MCF 10A (cell line): ENCODE measurements at regions not wholly inside any gene's neighbourhood (a gene's known extent, or its start where the extent isn't known, plus 50 kb on each side); places are given as distances from the start of the nearest gene placed in this dataset.

Experiments
- BruUV-seq: library from RNA; stranded (reverse); fragments of 400-500 nt; replicated peaks from 2 replicates; lab custom pipeline; 2021; lab: Mats Ljungman, UMichigan
- CTCF ChIA-PET: fragments of 300-600 bp; sonication (Branson Sonifier 250); formaldehyde crosslinking; extraction: SDS; loops from one replicate; lab custom pipeline; 2021; ENCODE audit warnings: antibody characterized with exemption, inconsistent platforms; lab: Yijun Ruan, JAX
- POLR2A ChIA-PET: fragments of 300-600, 350-650 bp; sonication (Branson Sonifier 250); formaldehyde crosslinking; extraction: SDS; loops from one replicate; lab custom pipeline; 2020; ENCODE audit warnings: antibody characterized with exemption, inconsistent platforms; lab: Yijun Ruan, JAX
- DNase-seq: peaks from one replicate; pipeline ENCODE4 v3.0.0-alpha.2; 2018; ENCODE audit not compliant: unreplicated experiment
- H3K27ac Mint-ChIP-seq: one replicate; pipeline ENCODE4 v1.8.0; 2022; ENCODE audit warnings: mild to moderate bottlenecking, low read depth, mixed read lengths; ENCODE audit not compliant: unreplicated experiment
- H3K27me3 Mint-ChIP-seq: one replicate; pipeline ENCODE4 v1.8.0; 2022; ENCODE audit warnings: mixed read lengths; ENCODE audit not compliant: insufficient read depth, unreplicated experiment
- H3K36me3 Mint-ChIP-seq: one replicate; pipeline ENCODE4 v1.8.0; 2022; ENCODE audit warnings: mild to moderate bottlenecking, moderate library complexity, mixed read lengths; ENCODE audit not compliant: insufficient read depth, unreplicated experiment
- H3K4me1 Mint-ChIP-seq: one replicate; pipeline ENCODE4 v1.8.0; 2022; ENCODE audit warnings: mixed read lengths; ENCODE audit not compliant: insufficient read depth, unreplicated experiment
- H3K4me3 Mint-ChIP-seq: one replicate; pipeline ENCODE4 v1.8.0; 2022; ENCODE audit warnings: mild to moderate bottlenecking, moderate library complexity, mixed read lengths; ENCODE audit not compliant: unreplicated experiment
- H3K9me3 Mint-ChIP-seq: one replicate; pipeline ENCODE4 v1.8.0; 2022; ENCODE audit warnings: mixed read lengths; ENCODE audit not compliant: unreplicated experiment
- CTCF ChIP-seq: fragments of 200-600 bp; IDR thresholded peaks from one replicate; pipeline ENCODE4 v1.8.0; 2022; ENCODE audit warnings: antibody characterized with exemption, mild to moderate bottlenecking; ENCODE audit not compliant: unreplicated experiment
- intact Hi-C: fragments of 100-400 bp; cut with micrococcal nuclease; formaldehyde crosslinking; loops from 2 replicates; pipeline ENCODE4 v1.14.1; 2022

GRCh38 chr14:42123526-42123925, 516.9 kb downstream of the LRFN5 start:
- DNase-seq, result no peak
- H3K36me3 Mint-ChIP-seq, result no peaks in the 10 kb centered on the region
- H3K9me3 Mint-ChIP-seq, result no peaks in the 10 kb centered on the region
- intact Hi-C loops, result loop anchor here (5.0 kb wide), 1 partner anchor 94 kb away; no protein-coding TSS in a partner anchor
- no peaks in the 10 kb centered on the region for H3K4me1 Mint-ChIP-seq
- no peaks in the 10 kb centered on the region for H3K27me3 Mint-ChIP-seq
- ChIA-PET POLR2A (no interaction called here), CTCF (no interaction called here)
- TF ChIP-seq CTCF, result no peak
- no peak overlapping the region for H3K27ac Mint-ChIP-seq
- BruUV-seq, result no TSS peak
- H3K4me3 Mint-ChIP-seq, result no peak overlapping the region

GRCh38 chr14:42113358-42114069, 506.8 kb downstream of the LRFN5 start:
- no peaks in the 10 kb centered on the region for H3K9me3 Mint-ChIP-seq
- BruUV-seq, result no TSS peak
- POLR2A ChIA-PET, result no interaction called here
- H3K4me1 Mint-ChIP-seq, result peaks cover 5% of the 10 kb centered on the region
- H3K27ac Mint-ChIP-seq, result no peak overlapping the region
- intact Hi-C loops, result loop anchor here (5.0 kb wide), 1 partner anchor 1684 kb away; no protein-coding TSS in a partner anchor
- CTCF ChIA-PET, result no interaction called here
- DNase-seq, result no peak
- TF ChIP-seq CTCF, result no peak
- no peak overlapping the region for H3K4me3 Mint-ChIP-seq
- no peaks in the 10 kb centered on the region for H3K27me3 Mint-ChIP-seq
- peaks cover 11% of the 10 kb centered on the region for H3K36me3 Mint-ChIP-seq

- TF ChIP-seq CTCF, result no peak
- intact Hi-C loops, result loop anchor here (5.0 kb wide), 1 partner anchor 1685 kb away; no protein-coding TSS in a partner anchor
- Mint-ChIP-seq H3K4me1 (peaks cover 5% of the 10 kb centered on the region), H3K4me3 (no peak overlapping the region), H3K9me3 (no peaks in the 10 kb centered on the region), H3K27ac (no peak overlapping the region), H3K27me3 (no peaks in the 10 kb centered on the region), H3K36me3 (peaks cover 11% of the 10 kb centered on the region)
- BruUV-seq, result no TSS peak
- ChIA-PET CTCF (no interaction called here), POLR2A (no interaction called here)
- DNase-seq, result peak; percentile 51
Observed at GRCh38 chr14:42112108-42112507, 505.4 kb downstream of the LRFN5 start.

- BruUV-seq, result no TSS peak
- Mint-ChIP-seq H3K27me3 (no peaks in the 10 kb centered on the region), H3K4me3 (no peak overlapping the region), H3K4me1 (peaks cover 5% of the 10 kb centered on the region), H3K27ac (no peak overlapping the region), H3K36me3 (peaks cover 11% of the 10 kb centered on the region), H3K9me3 (no peaks in the 10 kb centered on the region)
- intact Hi-C loops, result loop anchor here (2.0 to 5.0 kb wide), 2 partner anchors 111 to 1686 kb away; no protein-coding TSS in a partner anchor
- TF ChIP-seq CTCF, result no peak
- DNase-seq, result peak; percentile 3
- POLR2A ChIA-PET, result no interaction called here
- CTCF ChIA-PET, result interaction anchor here (1.5 kb wide), 1 partner anchor 104 kb away, joined by 9 read pairs; no protein-coding TSS in a partner anchor
Observed at GRCh38 chr14:42111355-42111754, 504.7 kb downstream of the LRFN5 start.
